ENCODE measurements at regions not wholly inside any gene's neighbourhood (a gene's known extent, or its start where the extent isn't known, plus 50 kb on each side); places are given as distances from the start of the nearest gene placed in this dataset.

DNA sequence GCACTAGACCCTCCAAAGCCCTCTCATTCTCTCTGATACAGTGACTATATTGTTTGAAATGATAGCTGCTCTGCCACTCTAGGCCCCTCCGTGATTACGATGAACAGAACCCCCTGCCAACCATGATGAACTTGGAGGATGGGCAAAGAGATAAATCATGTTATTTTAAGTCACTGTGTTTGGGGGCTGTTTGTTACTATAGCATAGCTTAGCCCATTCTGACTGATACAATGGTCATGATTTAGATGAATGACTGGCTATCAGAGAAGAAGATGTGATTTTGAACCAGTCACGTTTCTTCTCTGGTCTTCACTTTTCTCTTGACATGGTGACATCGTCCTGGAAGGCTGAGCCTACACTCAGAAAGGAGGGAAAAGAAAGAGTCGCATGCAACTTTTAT is 95.4 kb upstream of the HABP2 start:
- TF ChIP-seq TCF7L2 (IDR thresholded peaks at IDR 0.05; ENCODE audit: low read depth, low read length): no peak
- TF ChIP-seq, protein P1, sequence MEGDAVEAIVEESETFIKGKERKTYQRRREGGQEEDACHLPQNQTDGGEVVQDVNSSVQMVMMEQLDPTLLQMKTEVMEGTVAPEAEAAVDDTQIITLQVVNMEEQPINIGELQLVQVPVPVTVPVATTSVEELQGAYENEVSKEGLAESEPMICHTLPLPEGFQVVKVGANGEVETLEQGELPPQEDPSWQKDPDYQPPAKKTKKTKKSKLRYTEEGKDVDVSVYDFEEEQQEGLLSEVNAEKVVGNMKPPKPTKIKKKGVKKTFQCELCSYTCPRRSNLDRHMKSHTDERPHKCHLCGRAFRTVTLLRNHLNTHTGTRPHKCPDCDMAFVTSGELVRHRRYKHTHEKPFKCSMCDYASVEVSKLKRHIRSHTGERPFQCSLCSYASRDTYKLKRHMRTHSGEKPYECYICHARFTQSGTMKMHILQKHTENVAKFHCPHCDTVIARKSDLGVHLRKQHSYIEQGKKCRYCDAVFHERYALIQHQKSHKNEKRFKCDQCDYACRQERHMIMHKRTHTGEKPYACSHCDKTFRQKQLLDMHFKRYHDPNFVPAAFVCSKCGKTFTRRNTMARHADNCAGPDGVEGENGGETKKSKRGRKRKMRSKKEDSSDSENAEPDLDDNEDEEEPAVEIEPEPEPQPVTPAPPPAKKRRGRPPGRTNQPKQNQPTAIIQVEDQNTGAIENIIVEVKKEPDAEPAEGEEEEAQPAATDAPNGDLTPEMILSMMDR (IDR thresholded peaks at IDR 0.05 in 2 of 3, conservative IDR thresholded peaks at IDR 0.05 in 1 of 3; ENCODE audit: insufficient read depth in 2 of 3, low read depth in 1 of 3, low read length in 3 of 3): no peak
- no peak for TF ChIP-seq YY1 (IDR thresholded peaks at IDR 0.05; ENCODE audit: borderline replicate concordance in 1 of 3, control insufficient read depth in 1 of 3, extremely low read depth in 1 of 3, insufficient read depth in 3 of 3, insufficient read length in 1 of 3, insufficient replicate concordance in 2 of 3, low read depth in 1 of 3, low read length in 2 of 3)
- TF ChIP-seq, protein P2, sequence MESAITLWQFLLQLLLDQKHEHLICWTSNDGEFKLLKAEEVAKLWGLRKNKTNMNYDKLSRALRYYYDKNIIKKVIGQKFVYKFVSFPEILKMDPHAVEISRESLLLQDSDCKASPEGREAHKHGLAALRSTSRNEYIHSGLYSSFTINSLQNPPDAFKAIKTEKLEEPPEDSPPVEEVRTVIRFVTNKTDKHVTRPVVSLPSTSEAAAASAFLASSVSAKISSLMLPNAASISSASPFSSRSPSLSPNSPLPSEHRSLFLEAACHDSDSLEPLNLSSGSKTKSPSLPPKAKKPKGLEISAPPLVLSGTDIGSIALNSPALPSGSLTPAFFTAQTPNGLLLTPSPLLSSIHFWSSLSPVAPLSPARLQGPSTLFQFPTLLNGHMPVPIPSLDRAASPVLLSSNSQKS (CRISPR knock-in tag; IDR thresholded peaks at IDR 0.05): no peak
- no peak for TF ChIP-seq RFX5 (IDR thresholded peaks at IDR 0.05; ENCODE audit: low read depth, low read length)
- no peak for TF ChIP-seq NCOA6 (IDR thresholded peaks at IDR 0.05)

Measured in K562 (cell line).